LHCN-M2 (cell line): ENCODE measurements at regions not wholly inside any gene's neighbourhood (a gene's known extent, or its start where the extent isn't known, plus 50 kb on each side); places are given as distances from the start of the nearest gene placed in this dataset.

Source experiments
- DNase-seq: peaks from one replicate; pipeline ENCODE4 v3.0.0-alpha.2; 2012; ENCODE audit warnings: low read depth

- no peak for DNase-seq
These were observed 116.5 kb upstream of the EEF1E1 start for GRCh38 chr6:8218861-8219260.

GRCh38 chr6:8215631-8216030 is 113.3 kb upstream of the EEF1E1 start:
- DNase-seq = no peak

GRCh38 chr6:8213995-8214394 is 111.6 kb upstream of the EEF1E1 start:
- no peak for DNase-seq

GRCh38 chr6:8212720-8213434 is 110.5 kb upstream of the EEF1E1 start:
- no peak for DNase-seq

- DNase-seq = no peak
These were observed 105.5 kb upstream of the EEF1E1 start for GRCh38 chr6:8207869-8208191.

GRCh38 chr6:8207191-8207868 is 105.0 kb upstream of the EEF1E1 start:
- no peak for DNase-seq

GRCh38 chr6:8203337-8203736 is 101.0 kb upstream of the EEF1E1 start:
- no peak for DNase-seq

GRCh38 chr6:8201679-8202078 is 99.3 kb upstream of the EEF1E1 start:
- no peak for DNase-seq

- no peak for DNase-seq
These were observed 97.9 kb upstream of the EEF1E1 start for GRCh38 chr6:8200255-8200654.

GRCh38 chr6:8195714-8196102 is 93.4 kb upstream of the EEF1E1 start:
- DNase-seq = no peak

- peak; percentile 11 for DNase-seq
These were observed 92.8 kb upstream of the EEF1E1 start for GRCh38 chr6:8195040-8195713.

GRCh38 chr6:8194490-8194889 is 92.1 kb upstream of the EEF1E1 start:
- no peak for DNase-seq

GRCh38 chr6:8193541-8193940 is 91.2 kb upstream of the EEF1E1 start:
- no peak for DNase-seq

GRCh38 chr6:8192597-8192996 is 90.2 kb upstream of the EEF1E1 start:
- DNase-seq = no peak

GRCh38 chr6:8192067-8192466 is 89.7 kb upstream of the EEF1E1 start:
- no peak for DNase-seq

- no peak for DNase-seq
These were observed 89.3 kb upstream of the EEF1E1 start for GRCh38 chr6:8191629-8192028.

- no peak for DNase-seq
These were observed 84.9 kb upstream of the EEF1E1 start for GRCh38 chr6:8187209-8187608.

GRCh38 chr6:8182902-8183665 is 80.7 kb upstream of the EEF1E1 start:
- no peak for DNase-seq

- DNase-seq = peak; percentile 8
These were observed 79.8 kb upstream of the EEF1E1 start for GRCh38 chr6:8181951-8182845.

GRCh38 chr6:8181160-8181881 is 79.0 kb upstream of the EEF1E1 start:
- no peak for DNase-seq
